ENCODE measurements at regions not wholly inside any gene's neighbourhood (a gene's known extent, or its start where the extent isn't known, plus 50 kb on each side); places are given as distances from the start of the nearest gene placed in this dataset.

DNA sequence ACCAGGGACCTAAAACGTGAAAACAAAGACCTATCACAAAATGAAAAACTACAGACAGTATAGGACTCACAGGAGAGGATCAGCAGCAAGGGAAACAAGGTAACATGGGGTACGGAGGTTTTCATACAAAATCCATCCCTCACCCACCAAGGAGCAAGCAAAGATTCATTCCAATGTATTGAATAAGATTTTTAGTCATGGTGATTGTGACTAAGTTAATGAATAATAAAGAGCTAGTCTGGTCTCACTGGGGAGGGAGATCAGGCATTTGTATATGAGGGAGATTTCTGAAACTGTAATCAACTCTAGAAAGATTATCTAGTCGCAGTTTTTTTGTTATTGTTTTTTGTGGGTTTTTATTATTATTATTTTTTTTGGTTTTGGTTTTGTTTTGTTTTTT, 336.5 kb upstream of the MMADHC start:
- TF ChIP-seq, protein P1, sequence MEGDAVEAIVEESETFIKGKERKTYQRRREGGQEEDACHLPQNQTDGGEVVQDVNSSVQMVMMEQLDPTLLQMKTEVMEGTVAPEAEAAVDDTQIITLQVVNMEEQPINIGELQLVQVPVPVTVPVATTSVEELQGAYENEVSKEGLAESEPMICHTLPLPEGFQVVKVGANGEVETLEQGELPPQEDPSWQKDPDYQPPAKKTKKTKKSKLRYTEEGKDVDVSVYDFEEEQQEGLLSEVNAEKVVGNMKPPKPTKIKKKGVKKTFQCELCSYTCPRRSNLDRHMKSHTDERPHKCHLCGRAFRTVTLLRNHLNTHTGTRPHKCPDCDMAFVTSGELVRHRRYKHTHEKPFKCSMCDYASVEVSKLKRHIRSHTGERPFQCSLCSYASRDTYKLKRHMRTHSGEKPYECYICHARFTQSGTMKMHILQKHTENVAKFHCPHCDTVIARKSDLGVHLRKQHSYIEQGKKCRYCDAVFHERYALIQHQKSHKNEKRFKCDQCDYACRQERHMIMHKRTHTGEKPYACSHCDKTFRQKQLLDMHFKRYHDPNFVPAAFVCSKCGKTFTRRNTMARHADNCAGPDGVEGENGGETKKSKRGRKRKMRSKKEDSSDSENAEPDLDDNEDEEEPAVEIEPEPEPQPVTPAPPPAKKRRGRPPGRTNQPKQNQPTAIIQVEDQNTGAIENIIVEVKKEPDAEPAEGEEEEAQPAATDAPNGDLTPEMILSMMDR (IDR thresholded peaks at IDR 0.05): no peak
- no peak for TF ChIP-seq ZFX (IDR thresholded peaks at IDR 0.05; ENCODE audit: borderline replicate concordance)
